HG03025 (cell line): ENCODE measurements at regions not wholly inside any gene's neighbourhood (a gene's known extent, or its start where the extent isn't known, plus 50 kb on each side); places are given as distances from the start of the nearest gene placed in this dataset.
A peak's percentile ranks its signal among the peaks of the same experiment; 100 is the strongest.
"Not testable (repeated sequence)": the region's sequence is repeated elsewhere in the genome, so short reads cannot be mapped to it uniquely, and the experiment has no call there.

ENCODE experiments used
- ATAC-seq: cut with Tn5 transposase; IDR thresholded peaks from one replicate; pipeline ENCODE4 v1.9.1; 2021; ENCODE audit warnings: mild to moderate bottlenecking, moderate library complexity; ENCODE audit not compliant: unreplicated experiment, low FRiP score

DNA sequence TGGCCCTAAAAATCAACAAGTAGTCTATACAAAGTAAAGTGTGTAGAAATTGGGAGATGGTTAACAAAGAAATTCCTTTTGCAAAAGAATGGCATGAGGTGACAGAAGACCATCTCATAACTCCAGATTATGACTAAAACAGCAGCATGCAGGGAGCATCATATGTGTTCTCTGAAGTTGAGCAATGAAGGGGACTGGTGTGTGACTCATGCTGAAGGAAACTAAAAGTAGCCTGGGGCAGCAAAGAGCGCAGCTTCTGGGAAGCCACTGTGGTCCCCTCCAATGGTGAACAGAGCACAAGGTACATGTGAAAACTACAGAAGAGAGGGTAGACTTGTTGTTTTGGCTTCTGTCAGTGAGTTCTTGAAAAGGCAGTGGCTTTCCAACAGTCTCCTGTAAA is 133.4 kb downstream of the MACC1 start:
- no peak for ATAC-seq

DNA sequence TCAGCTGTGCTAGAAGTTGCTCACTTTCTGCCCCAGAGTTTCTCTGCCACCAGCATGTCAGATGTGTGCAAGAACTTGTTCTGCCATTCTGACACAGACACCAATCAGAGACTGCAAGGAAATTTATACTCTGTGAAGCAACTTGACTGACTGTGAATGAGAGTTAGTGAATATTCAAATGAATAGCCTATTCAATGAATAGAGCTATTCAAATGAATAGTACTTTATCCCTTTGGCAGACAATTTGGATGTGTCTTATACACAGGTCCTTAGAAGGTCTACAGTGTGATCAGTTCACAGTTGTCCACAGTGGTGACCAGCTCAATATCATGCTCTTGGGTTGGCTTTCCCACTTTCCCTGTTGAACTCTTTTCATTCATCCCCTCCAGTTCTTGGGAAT is 138.1 kb downstream of the MACC1 start:
- no peak for ATAC-seq

DNA sequence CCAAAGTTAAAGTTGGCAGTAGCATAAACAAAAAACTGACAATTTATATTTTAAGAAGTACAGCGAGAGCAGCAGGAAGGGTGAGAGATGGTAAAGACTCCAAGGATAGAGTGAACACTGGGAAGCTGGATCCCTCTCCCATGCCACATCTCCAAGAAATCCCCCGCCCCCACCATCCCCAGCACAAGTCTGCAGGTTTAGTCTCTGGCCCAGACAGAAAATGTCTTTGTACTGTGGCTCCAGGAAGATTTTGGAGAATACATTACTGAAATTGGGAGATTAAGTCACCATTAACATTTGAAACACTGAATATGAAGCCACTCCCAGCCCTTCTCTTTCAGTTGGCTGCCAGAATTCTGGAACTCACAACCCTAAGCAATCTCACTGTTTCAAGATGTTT is 140.3 kb downstream of the MACC1 start:
- ATAC-seq, result no peak

DNA sequence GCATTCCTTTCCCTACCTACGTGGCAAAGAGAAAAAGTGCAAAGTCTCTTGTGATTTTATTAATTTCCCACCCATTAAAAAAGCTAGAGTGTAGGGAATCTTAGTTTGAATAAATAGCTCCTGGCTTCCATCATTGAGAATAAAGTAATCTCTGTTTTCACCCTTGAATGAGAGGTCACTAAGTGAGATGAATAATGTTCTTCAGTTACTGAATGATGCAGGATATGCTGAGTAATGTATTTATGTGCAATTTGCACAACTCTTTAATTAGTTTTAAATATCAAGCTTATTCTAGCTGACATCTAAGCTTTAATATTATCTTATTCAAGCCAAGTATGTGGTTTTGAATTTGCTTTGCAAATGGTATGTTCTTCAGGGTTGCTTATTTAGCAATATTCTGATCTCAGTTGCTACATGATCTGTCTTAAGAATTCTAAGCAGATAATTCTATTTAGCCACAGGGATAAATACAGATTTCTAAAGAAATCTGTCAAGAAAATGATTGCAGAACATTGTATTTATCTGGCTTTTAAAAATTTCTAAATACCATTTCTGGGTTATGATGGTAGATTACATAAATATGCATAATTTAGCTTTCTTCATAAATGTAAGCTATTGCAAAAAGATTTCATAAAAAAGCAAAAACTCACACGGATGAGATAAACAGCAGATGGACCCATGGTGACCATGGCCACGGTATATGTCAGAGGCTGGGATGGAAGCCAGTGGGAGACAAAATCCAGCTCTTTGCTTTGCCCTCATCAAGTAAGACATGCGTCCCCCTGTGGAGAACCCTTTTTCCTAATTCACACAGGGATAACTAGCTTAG is 141.0 kb downstream of the MACC1 start:
- no peak for ATAC-seq

DNA sequence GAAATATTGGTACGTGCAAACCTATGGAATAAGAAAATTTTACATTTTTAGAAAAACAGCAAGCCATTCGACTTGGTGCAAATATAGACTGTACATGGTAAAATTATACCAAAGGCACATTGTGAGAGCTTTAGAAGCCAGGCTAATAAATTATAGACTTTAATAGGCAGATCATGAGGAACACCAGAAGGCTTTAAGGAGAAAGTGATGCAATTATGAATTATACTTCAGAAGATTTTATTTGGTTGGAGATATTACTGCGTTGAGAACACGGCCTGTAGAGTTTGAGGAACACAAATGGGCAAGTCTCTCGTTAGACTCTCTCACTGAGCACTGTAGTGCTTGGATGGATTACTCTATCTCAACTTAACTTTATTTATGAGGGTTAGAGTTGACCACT is 141.7 kb downstream of the MACC1 start:
- no peak for ATAC-seq

DNA sequence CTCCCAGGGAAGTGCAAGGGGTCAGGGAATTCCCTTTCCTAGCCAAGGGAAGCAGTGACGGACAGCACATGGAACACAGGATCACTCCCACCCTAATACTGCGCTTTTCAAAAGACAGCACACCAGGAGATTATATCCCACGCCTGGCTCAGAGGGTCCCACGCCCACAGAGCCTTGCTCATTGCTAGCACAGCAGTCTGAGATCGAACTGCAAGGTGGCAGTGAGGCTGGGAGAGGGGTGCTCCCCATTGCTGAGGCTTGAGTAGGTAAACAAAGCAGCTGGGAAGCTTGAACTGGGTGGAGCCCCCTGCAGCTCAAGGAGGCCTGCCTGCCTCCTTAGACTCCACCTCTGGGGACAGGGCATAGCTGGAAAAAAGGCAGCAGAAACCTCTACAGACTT is 149.2 kb downstream of the MACC1 start:
- not testable (repeated sequence) for ATAC-seq

DNA sequence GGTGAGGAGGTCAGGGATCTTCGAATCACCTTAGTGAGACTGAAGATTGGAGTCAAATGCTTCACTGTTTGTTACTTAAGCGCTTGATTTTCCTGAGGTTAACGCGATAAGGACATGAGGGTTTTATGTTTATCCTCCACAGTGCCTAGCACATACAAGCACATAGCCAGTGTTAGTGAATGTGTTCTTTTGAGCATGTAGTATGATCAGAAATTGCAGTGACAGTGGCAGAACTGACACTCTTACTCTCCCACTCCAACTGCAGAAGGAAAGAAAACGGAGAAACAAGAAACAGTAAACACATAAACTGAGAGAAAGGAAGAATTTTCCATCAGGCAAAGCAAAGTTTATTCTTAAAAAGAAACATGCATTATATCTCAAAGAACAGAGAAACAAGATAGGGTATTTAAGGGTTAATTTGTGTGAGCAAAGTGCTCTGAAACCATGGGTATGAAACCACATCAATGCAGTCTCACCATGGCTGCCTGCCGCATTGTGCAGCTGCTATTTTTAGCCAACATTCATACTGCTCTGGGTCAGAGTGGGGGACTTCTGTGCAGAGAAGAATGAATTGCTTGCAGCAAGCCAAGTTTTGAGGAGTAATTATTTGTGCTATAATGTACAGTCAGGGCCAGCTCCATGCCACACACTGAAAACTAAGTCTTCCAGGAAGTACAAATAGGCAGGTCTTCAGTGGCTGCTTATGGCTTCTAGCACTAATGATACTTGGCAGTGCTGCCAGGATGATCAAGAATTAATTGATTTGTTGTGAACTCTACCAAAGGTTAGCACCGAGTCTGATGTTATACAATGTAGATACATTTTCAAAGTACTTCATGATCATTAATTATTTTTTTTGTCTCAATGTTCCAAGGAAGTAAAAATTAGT is 152.0 kb downstream of the MACC1 start:
- peak; percentile 98 for ATAC-seq

DNA sequence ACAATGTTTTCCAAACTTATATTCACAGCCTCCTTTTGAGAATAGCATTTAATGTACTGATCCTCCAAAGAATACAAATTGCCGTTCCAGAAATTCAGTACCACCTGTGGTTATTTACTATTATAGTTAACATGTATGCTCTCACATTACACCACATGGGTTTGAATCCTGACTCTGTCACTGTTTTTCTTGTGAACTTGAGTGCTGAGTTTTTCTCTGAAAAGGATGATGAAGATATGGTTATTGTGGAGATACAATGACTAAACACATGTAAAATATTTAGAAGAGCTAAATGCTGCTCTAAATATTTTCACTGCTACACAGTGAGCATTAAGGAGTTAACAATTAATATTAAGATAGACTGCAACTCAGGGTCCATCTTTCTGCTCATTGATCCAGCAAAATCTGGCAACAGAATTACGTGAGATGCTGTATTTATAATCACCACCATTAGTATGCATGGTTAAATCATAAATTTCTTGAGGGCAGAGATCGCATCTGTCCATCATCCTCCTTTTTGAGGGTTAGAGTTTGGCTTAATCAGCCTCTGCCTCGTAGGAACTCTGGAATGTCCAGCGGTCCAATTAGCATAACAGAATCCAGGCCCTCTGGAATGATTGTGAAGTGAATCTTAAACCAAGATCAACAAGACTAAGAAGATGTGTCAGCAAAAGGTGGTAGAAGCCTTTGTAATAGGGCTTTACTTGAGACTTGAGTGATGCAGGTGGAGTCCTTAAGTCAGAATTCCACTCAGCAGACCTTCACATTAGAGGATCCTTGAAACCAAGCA is 152.8 kb downstream of the MACC1 start:
- ATAC-seq, result no peak

DNA sequence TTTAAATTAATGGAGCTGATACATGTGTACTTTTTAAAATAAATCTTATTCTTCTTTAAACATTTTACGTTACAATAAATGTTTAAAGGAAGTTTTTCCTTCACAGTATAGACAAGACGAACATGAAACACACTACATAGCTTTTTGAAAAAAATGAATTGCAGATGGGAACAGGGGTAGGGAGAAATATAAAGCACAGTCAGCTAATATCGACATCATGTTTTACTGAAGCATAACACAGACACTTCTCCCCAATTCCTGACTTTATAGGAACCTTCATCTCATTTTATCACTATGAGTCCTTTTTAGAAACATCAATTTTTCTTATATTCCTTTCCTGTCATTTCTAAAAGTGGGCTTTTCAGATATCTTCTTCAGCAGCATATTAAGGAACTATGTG is 153.5 kb downstream of the MACC1 start:
- ATAC-seq, result no peak

DNA sequence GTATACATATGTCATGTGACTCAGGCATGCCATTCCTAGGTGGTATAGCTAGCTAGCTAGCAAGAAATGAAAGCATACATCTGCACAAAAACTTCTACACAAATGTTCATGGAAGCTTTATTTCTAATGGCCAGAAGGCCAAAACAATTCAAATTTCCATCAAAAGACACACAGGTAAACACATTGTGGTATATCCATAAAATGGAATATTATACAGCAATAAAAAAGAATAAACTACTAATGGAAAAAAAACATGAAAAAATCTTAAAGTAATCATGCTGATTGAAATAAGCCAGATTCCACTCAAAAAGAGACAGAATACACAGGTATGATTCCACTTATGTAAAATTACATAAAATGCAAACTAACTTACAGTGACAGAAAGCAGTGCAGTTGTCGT is 154.3 kb downstream of the MACC1 start:
- no peak for ATAC-seq

DNA sequence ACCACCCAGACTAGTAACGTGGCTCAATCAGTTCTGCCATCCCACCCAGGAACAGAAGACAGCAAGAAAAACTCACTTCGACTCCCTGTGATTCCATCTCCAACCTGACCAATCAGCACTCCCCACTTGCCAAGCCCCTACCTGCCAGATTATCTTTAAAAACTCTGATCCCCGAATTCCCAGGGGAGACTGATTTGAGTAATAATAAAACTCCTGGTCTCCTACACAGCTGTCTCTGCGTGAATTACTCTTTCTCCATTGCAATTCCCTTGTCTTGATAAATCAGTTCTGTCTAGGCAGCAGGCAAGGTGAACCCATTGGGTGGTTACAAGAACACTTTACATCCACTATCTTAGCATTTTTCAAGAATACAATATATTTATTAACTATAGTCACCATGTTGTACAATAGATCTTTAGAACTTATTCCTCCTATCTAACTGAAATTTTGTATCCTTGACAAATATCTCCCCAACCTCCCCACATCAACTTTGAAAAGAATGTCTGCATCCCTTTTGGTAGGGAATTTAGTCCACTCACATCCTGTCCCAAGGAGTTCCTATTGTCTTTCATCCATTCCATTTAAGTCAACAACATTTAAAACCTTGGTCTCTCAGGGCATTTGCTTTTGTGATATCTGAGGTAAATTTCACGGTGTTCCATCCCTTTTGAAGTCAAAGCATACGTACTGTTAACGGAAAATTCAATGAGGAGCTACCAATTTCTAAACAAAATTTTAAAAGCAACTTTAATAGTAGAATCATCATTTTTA is 163.7 kb downstream of the MACC1 start:
- ATAC-seq, result no peak

DNA sequence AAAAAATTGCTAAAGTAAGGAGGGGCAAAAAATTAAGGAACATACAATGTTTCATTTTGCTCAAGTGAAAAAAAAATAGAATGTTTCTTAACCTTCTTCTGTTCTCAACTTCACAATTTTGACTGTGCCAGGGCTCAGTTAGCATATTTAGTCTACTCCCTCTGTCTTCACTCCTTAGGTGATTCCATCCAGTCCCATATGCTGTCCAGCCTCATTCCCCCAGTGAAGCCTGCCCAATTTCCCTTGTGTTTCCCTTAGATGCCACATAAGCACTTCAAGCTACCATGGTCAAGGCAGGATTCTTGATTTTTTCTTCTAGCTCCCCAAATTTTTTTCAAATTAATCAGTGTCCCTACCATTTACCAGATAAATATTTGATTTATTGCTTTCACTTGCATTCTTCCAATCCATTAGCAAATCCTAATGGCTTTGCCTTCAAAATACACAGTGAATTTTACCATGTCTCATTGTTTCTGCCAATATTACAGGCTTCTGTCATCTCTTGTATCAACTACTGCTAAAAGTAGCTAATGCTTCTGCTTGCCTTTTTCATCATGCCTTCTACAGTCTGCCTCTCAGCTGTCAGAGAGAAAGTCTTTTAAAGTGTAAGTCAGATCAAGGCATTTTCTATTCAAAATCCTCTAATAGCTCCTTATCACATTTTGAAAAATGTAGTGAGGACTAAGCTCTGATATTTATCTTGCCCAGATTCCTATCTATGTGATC is 166.8 kb downstream of the MACC1 start:
- ATAC-seq, result no peak

DNA sequence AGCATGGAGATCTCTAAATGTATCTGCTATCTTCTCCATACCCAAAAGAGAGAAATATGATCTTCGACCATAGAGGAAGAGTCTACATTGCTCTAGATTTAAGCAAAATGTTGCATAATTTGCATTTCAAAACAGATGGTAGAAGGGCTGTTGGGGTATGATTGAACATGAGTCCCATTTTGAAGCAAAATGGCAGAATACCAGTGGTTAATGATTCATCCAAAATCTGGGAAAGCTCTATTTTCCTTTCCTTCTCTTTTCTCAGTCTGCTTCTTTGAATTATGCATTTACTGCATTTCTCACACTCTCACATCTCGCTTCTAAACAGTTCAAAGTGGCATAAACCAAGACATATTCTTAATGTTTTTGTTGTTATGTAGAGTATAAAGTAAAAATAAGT is 178.5 kb downstream of the MACC1 start:
- no peak for ATAC-seq

DNA sequence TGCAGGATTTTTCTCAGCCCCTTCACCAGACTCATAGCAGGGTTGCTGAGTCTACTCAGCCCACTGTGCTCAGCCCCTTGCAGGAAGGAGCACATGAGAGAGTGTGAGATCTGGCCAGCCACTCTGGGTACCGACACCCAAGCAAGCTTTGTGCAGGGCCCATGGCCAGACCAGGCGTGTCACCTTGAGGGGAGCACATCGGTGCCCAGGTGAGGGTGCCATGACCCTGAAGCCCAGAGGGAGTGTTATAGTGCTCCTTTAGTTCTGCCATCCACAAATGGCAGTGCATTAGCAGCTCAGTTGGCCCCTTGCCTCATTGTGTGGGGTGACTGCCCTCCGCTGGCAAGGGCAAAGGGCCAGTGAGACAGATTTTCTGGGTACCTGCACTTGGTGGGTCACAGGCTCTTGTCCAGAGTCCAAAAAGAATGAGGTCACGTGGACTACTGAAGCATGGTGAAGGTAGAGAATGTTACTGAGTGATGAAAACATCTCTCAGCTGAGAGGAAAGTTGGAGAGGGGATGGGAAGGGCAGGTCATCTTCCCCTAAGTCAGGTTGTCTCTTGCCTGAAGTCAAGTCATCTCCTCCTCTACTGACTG is 181.8 kb downstream of the MACC1 start:
- no peak for ATAC-seq

DNA sequence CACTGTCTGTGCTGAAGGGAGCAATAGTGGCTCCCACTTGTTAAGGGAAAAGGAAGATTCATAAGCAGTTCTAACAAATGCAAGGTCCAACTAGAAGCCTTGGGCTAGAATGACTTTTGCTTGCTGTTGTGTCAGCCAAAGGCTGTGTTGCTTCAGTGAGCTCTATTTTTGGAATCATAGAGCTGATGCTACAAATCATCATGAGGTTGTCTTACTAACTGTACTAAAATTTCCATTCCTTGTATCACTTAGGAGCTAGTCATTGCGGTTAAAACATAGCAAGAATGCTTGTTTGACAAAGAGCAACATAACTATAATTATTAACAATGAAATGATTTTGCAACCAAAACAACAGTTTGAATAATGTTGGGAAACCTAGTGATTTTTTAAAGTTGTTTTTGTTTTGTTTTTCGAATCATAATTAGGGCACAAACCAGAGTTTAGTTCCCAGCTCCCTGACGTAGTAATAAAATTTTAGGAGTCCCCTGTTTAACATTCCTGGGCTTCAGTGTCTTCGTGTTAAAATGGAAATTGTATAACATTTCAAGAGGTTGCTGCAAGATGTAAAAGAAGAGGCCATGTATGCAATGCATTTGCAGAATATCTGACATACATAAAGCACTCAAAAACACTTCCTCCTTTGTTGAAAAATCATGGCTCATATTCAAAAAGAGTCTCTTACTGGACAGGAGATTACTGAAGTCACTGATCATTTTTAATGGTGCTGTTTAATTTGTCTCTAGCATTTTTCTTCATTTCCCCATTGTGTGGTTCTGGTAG is 183.4 kb downstream of the MACC1 start:
- ATAC-seq, result no peak

DNA sequence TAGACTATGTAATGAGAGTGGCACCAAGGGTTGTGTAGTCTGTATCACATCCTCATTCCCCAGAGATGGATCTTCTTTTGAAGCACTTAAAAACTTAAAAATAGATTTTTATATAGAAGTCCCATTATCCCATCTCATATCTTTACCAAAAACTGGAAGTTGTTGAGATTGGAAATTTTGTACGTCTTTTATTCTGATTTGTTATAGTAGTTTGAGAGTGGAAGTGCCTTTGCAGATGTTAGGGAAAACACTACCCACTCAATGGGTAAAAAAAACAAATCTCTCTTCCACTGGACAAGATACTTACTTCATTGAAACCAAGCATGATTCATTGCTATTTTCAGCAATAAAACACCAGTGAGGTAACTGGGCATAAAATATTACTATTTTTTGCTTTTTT is 184.4 kb downstream of the MACC1 start:
- ATAC-seq, result no peak

DNA sequence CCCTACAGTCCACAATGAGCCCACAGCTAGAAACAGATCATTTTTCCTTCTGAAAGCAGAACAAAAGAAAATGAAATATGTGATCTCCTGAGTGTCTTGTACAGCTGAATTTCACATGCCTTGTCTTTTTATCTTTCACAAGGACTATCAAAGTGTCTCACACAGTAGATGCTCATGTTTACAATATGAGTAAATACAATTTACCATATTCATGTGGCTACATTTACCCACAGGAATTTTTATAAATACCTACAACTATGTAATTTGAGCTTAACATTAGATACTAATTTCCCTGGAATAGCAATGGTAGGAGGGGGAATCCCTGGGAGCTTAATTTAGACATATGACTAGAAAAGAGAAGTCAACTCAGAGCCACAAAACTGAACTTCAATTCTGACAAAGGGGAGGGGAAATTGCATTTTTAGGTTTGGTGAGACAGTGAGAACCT is 186.2 kb downstream of the MACC1 start:
- peak; percentile 42 for ATAC-seq

DNA sequence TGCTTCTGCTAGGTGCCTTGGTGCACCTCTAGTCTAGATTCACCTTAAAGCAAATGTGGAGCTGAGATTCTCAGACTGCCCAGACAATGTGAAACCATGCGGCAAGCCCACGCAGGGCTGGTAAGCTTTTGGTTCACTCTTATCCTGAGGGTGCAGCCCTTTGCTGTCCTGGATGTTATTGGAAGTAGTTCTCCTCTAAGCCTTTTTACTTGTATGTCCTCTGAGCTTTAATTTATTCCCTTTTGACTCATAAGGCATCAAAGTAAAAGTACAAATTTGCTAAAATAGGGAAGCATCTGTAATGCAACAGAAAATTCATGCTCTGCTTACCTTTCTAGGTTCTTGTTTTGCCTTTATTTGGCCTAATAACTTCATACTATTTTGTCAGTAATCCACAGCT is 186.8 kb downstream of the MACC1 start:
- ATAC-seq, result peak; percentile 91
